ENCODE measurements at regions not wholly inside any gene's neighbourhood (a gene's known extent, or its start where the extent isn't known, plus 50 kb on each side); places are given as distances from the start of the nearest gene placed in this dataset.

DNA sequence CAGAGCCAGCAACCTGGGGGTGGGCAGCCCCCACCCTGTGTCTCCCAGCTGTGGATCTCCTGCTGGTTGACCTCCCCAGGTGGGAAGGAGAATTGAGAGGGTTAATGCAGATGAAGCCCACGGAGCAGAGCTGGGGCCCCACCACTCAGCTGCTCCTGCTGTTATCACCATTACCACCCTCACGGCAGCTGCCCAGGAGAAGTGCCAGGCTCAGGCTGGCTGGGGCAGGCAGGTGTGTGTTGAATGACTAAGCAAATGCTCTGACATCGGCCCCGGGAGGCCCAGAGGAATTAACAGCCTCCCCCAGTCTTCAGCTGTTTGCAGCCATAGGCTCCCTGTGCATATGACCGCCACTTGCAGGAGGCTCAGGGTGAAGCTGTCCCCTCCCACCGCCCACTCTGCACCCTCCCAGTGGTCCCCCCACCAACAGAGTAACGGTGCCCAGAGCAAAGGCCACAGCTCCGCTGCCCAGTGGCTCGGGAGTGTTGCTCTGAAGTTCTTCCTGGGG lies 133.8 kb downstream of the CPZ start:
- intact Hi-C loops (cut with micrococcal nuclease): no loop called here
- CTCF ChIA-PET: no interaction called here

More for the DNA sequence above, 133.8 kb downstream of the CPZ start:
- Histone ChIP-seq H3K4me3 (replicated peaks in 1 of 3; ENCODE audit: insufficient read depth in 1 of 3, low read depth in 1 of 3, low read length in 3 of 3) (no peak overlapping the region), H3K9me3 (replicated peaks; ENCODE audit: control insufficient read depth, insufficient read depth, low read length) (no peaks in the 10 kb centered on the region), H3K9me1 (replicated peaks; ENCODE audit: control insufficient read depth, extremely low read depth, insufficient read depth, low read length) (no peaks in the 10 kb centered on the region), H3K36me3 (ENCODE audit: control insufficient read depth in 2 of 2, extremely low read depth in 1 of 2, insufficient read depth in 2 of 2, low read length in 2 of 2) (no peaks in the 10 kb centered on the region), H3K9ac (replicated peaks; ENCODE audit: extremely low read depth, insufficient read depth, low read length) (no peak overlapping the region), H4K20me1 (replicated peaks; ENCODE audit: control insufficient read depth, extremely low read depth, insufficient read depth, low read length) (no peaks in the 10 kb centered on the region), H3K79me2 (ENCODE audit: control insufficient read depth, insufficient read depth, low read length) (no peaks in the 10 kb centered on the region), H2AFZ (ENCODE audit: low read depth, low read length) (no peak overlapping the region), H3K27ac (ENCODE audit: insufficient read depth, low read depth, low read length) (no peak overlapping the region), H3K27me3 (ENCODE audit: control insufficient read depth in 2 of 2, insufficient read depth in 2 of 2, low read length in 2 of 2) (no peaks in the 10 kb centered on the region), H3K4me2 (ENCODE audit: insufficient read depth, low read length) (no peak overlapping the region), H3K4me1 (ENCODE audit: control insufficient read depth, extremely low read depth, insufficient read depth, low read length) (no peaks in the 10 kb centered on the region)
- FAIRE-seq: no peak
- no peak for TF ChIP-seq MAX (IDR thresholded peaks at IDR 0.05; ENCODE audit: insufficient read depth, insufficient read length)
- TF ChIP-seq POLR2AphosphoS5 (IDR thresholded peaks at IDR 0.05; ENCODE audit: insufficient read depth, low read depth, low read length): no peak
- TF ChIP-seq GATA2 (IDR thresholded peaks at IDR 0.05; ENCODE audit: insufficient read depth, insufficient read length, low read depth, low read length): no peak
- TF ChIP-seq FOS (IDR thresholded peaks at IDR 0.05; ENCODE audit: borderline replicate concordance, insufficient read depth, low read length): no peak
- TF ChIP-seq EZH2 (IDR thresholded peaks at IDR 0.05; ENCODE audit: borderline replicate concordance, low read depth, low read length, severe bottlenecking): no peak
- TF ChIP-seq, protein P1, sequence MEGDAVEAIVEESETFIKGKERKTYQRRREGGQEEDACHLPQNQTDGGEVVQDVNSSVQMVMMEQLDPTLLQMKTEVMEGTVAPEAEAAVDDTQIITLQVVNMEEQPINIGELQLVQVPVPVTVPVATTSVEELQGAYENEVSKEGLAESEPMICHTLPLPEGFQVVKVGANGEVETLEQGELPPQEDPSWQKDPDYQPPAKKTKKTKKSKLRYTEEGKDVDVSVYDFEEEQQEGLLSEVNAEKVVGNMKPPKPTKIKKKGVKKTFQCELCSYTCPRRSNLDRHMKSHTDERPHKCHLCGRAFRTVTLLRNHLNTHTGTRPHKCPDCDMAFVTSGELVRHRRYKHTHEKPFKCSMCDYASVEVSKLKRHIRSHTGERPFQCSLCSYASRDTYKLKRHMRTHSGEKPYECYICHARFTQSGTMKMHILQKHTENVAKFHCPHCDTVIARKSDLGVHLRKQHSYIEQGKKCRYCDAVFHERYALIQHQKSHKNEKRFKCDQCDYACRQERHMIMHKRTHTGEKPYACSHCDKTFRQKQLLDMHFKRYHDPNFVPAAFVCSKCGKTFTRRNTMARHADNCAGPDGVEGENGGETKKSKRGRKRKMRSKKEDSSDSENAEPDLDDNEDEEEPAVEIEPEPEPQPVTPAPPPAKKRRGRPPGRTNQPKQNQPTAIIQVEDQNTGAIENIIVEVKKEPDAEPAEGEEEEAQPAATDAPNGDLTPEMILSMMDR (IDR thresholded peaks at IDR 0.05; ENCODE audit: extremely low read depth in 1 of 2, insufficient read depth in 1 of 2, low read depth in 1 of 2, low read length in 2 of 2): no peak
- TF ChIP-seq JUN (IDR thresholded peaks at IDR 0.05; ENCODE audit: borderline replicate concordance, insufficient read depth, insufficient read length, low read depth): no peak
- no peak for TF ChIP-seq POLR2A (IDR thresholded peaks at IDR 0.05; ENCODE audit: low read depth, low read length)
- TF ChIP-seq MYC (IDR thresholded peaks at IDR 0.05; ENCODE audit: low read depth, low read length): no peak
- dilution Hi-C loops (cut with MboI; ENCODE audit: extremely low pct_ligation_motif_present, low sequenced_read_pairs): no loop called here
- POLR2A ChIA-PET: no interaction called here
- DNase-seq (ENCODE audit: low read depth, low spot score): no peak
- no TSS peak for BruUV-seq (replicated peaks)
